ENCODE measurements at regions not wholly inside any gene's neighbourhood (a gene's known extent, or its start where the extent isn't known, plus 50 kb on each side); places are given as distances from the start of the nearest gene placed in this dataset.
"Not testable (repeated sequence)": the region's sequence is repeated elsewhere in the genome, so short reads cannot be mapped to it uniquely, and the experiment has no call there.

- not testable (repeated sequence) for DNase-seq (ENCODE audit: low read depth, low spot score)
Measured at GRCh38 chr1:144516172-144516571, 54.7 kb upstream of the NBPF15 start.

GRCh38 chr1:144516906-144517305 lies 55.4 kb upstream of the NBPF15 start:
- not testable (repeated sequence) for DNase-seq (ENCODE audit: low read depth, low spot score)

- DNase-seq (ENCODE audit: low read depth, low spot score): not testable (repeated sequence)
Measured at GRCh38 chr1:144518439-144518838, 57.0 kb upstream of the NBPF15 start.

DNA sequence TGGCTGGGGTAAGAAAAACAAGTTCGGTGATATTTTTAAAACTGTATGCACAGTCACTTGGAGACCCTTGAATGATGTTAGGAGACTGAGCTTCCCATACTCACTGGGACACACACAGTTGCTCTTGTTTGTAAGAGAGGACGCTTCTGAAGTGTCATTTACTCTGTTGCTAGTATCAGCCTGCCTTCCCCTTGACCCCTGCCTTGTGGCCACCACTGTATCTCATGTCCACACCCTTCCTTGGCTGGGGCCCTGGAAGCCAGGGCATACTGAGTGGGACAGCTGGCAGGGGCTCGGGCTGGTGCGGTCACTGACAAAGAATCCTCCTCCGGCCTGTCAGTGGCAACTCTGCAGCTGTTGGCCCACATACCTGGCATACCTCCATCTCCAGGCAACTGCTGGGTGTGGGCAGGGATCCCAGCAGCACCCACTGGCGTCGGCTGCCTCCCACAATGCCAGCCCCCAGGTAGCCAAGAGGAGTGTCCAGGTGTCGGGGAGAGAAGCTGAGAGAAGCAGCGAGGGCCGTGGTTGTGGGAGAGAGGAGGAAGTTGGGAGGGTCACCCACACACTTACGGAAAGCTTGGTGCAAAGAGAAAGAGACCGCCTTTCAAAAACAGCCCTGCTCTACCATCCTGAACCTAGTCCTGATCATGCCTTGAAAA lies 58.2 kb upstream of the NBPF15 start:
- not testable (repeated sequence) for DNase-seq (ENCODE audit: low read depth, low spot score)

- peak; percentile 26 for DNase-seq (ENCODE audit: low read depth, low spot score)
Measured at GRCh38 chr1:144523661-144524407, 62.4 kb upstream of the NBPF15 start.

- DNase-seq (ENCODE audit: low read depth, low spot score): not testable (repeated sequence)
Measured at GRCh38 chr1:144532156-144532607, 60.5 kb upstream of the PPIAL4F start.

- not testable (repeated sequence) for DNase-seq (ENCODE audit: low read depth, low spot score)
Measured at GRCh38 chr1:144533480-144533879, 59.2 kb upstream of the PPIAL4F start.

DNA sequence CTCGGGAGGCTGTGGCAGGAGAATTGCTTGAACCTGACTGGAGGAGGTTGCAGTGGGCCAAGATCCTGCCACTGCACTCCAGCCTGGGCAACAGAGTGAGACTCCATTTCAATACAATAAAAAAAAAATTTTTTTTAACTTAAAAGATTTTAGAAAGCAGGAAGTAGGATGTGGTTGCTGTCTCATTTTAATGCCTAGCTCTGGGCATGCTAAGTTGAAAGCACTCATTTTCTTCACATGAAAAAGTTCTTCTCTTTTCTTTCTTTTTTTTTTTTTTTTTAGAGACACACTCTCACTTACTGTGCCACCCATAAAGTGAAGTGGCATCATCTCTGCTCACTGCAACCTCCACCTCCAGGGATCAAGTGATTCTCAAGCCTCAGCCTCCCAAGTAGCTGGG lies 58.4 kb upstream of the PPIAL4F start:
- DNase-seq (ENCODE audit: low read depth, low spot score): not testable (repeated sequence)

- DNase-seq (ENCODE audit: low read depth, low spot score): not testable (repeated sequence)
Measured at GRCh38 chr1:144536677-144537076, 56.0 kb upstream of the PPIAL4F start.

DNA sequence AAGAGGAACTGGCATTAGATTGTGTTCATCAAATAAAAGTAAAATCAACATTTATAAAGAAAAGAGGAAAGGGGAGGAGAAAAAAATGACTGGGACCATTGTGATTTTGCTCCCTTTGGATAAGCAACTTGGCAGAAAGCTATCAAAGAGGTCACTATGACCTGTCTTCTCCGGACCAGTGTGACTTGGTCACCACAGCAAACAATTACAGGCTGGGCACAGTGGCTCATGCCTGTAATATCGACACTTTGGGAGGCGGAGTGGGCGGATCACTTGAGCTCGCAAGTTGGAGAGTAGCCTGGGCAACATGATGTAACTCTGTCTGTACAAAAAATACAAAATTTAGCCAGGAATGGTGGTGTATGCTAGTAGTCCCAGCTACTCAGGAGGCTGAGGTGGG lies 55.5 kb upstream of the PPIAL4F start:
- not testable (repeated sequence) for DNase-seq (ENCODE audit: low read depth, low spot score)

GRCh38 chr1:144538736-144539135 lies 54.0 kb upstream of the PPIAL4F start:
- not testable (repeated sequence) for DNase-seq (ENCODE audit: low read depth, low spot score)

DNA sequence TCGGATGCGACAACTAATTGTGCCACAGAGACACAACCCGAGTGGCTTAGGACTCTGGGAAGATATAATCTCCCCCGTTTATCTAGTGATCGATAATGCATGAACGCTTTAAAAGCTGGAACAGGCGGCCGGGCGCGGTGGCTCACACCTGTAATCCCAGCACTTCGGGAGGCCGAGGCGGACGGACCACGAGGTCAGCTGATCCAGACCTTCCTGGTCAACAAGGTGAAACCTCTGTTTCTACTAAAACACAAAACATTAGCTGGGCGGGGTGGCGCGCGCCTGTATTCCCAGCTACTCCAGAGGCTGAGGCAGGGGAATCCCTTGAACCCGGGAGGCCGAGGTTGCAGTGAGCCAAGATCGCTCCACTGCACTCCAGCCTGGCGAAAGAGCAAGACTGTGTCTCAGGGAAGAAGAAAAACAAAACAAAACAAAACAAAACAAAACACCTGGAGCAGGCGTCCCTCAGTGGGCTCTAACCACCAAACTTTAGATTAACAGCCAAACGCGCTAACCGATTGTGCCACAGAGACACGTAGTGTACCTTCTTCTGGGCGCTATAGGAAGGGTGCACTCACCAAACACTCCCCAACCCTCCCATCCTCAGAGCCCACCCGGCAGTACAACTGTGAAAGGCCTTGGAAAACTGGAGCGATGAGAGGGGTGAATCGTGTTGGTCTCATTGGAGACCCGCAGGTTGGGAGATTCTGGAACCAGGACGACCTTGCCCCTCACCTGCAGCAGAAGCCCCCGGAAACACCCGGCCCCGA lies 53.3 kb upstream of the PPIAL4F start:
- DNase-seq (ENCODE audit: low read depth, low spot score): not testable (repeated sequence)

All from brain pericyte (primary cell).